ENCODE measurements at regions not wholly inside any gene's neighbourhood (a gene's known extent, or its start where the extent isn't known, plus 50 kb on each side); places are given as distances from the start of the nearest gene placed in this dataset.
A peak's percentile ranks its signal among the peaks of the same experiment; 100 is the strongest.

DNA sequence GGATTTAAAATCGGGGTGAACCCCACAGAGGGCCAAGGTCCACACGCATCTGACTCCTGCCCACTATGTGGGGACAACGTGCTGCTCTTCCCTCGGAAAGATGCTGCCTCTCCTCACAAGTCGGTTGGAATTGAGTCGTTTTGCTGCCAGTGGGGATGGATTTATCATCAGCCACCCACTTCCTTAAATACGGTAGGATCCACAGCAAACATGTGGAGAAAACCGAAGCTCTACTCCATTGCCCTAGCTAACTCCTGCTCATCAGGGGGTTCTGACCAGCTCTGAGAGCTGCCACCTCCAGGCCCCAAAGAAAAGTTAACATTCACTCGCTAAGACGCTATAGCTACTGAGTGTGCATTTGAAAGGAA, 80.9 kb downstream of the CHRNA1 start:
- DNase-seq (ENCODE audit: extremely low spot score), result no peak
- peak overlapping the region; percentile 75 to 98 (median 88) for H3K4me3 ChIP-seq
- H3K27me3 ChIP-seq, result no peaks in the 10 kb centered on the region
- H3K4me1 ChIP-seq, result peaks cover 25 to 45% (median 36%) of the 10 kb centered on the region in 4 donors
- 4% methylated on average over 8 of the region's 10 CpGs for WGBS
- H3K36me3 ChIP-seq, result no peaks in the 10 kb centered on the region
- H3K27ac ChIP-seq (replicated peaks in 1 of 4), result peak overlapping the region; percentile 84 to 89 (median 86)
- no peaks in the 10 kb centered on the region for H3K9me3 ChIP-seq
- TF ChIP-seq EP300 (IDR thresholded peaks at IDR 0.05) (no peak), POLR2A (IDR thresholded peaks at IDR 0.05; ENCODE audit: low read depth) (no peak), POLR2AphosphoS5 (IDR thresholded peaks at IDR 0.05) (no peak)
- TF ChIP-seq, protein P1, sequence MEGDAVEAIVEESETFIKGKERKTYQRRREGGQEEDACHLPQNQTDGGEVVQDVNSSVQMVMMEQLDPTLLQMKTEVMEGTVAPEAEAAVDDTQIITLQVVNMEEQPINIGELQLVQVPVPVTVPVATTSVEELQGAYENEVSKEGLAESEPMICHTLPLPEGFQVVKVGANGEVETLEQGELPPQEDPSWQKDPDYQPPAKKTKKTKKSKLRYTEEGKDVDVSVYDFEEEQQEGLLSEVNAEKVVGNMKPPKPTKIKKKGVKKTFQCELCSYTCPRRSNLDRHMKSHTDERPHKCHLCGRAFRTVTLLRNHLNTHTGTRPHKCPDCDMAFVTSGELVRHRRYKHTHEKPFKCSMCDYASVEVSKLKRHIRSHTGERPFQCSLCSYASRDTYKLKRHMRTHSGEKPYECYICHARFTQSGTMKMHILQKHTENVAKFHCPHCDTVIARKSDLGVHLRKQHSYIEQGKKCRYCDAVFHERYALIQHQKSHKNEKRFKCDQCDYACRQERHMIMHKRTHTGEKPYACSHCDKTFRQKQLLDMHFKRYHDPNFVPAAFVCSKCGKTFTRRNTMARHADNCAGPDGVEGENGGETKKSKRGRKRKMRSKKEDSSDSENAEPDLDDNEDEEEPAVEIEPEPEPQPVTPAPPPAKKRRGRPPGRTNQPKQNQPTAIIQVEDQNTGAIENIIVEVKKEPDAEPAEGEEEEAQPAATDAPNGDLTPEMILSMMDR (IDR thresholded peaks at IDR 0.05), result no peak
- intact Hi-C loops (cut with DNase I), result loop anchor here (5.0 kb wide), 2 partner anchors 76 to 206 kb away; no protein-coding TSS in a partner anchor

DNA sequence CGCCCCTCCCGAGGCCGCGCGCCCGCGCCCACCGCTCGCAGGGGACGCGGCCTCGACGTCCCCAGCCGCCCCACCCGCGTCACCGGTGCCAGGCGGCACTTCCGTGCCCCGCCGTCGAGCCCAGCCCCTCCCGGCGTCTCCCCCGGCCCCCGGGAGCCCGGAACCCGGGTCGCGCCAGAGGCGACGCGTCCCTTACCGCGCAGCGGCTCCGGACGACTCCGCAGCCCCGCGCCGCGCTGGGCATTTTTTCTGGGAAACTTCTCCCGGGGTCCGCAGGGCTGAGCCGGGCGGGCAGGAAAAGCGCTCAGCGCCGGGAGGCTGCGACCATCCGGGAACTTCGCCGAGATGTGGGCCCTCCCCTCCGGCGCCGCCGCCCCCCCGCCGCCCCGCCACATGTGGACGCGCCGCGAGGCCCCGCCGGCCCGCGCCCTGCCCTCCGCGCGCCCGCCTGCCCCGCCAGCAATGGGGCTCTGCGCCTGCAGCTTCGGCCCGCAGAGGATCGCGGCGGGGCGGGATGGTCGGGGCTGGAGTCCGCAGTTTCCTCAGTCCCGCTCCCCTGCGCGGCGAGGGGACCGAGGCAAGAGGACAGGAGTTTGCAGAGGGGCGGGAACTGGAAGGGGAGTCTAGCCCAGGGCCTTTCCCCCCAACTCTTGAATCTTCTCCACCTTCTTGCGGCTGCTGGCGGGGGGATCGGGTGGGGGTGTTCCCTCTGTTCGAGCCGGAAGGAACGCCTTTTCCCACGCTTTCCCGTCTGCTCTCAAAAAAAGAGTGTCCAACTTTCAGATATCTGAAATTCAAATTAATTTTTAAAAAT, 81.5 kb downstream of the CHRNA1 start:
- Histone ChIP-seq H3K27ac (replicated peaks in 1 of 4) (peak overlapping the region; percentile 84 to 89 (median 86)), H3K9me3 (no peaks in the 10 kb centered on the region), H3K27me3 (no peaks in the 10 kb centered on the region), H3K4me3 (peak overlapping the region; percentile 75 to 98 (median 88)), H3K36me3 (no peaks in the 10 kb centered on the region), H3K4me1 (peaks cover 28 to 50% (median 42%) of the 10 kb centered on the region in 4 donors)
- DNase-seq (ENCODE audit: extremely low spot score), result no peak
- WGBS, result 2% methylated on average over 9 of the region's 97 CpGs
- intact Hi-C loops (cut with DNase I), result loop anchor here (5.0 kb wide), 2 partner anchors 75 to 205 kb away; no protein-coding TSS in a partner anchor
- TF ChIP-seq, protein P1 (IDR thresholded peaks at IDR 0.05), result no peak
- TF ChIP-seq POLR2A (IDR thresholded peaks at IDR 0.05; ENCODE audit: low read depth) (no peak), POLR2AphosphoS5 (IDR thresholded peaks at IDR 0.05) (peak in 1 of 2 donors; percentile 41)

DNA sequence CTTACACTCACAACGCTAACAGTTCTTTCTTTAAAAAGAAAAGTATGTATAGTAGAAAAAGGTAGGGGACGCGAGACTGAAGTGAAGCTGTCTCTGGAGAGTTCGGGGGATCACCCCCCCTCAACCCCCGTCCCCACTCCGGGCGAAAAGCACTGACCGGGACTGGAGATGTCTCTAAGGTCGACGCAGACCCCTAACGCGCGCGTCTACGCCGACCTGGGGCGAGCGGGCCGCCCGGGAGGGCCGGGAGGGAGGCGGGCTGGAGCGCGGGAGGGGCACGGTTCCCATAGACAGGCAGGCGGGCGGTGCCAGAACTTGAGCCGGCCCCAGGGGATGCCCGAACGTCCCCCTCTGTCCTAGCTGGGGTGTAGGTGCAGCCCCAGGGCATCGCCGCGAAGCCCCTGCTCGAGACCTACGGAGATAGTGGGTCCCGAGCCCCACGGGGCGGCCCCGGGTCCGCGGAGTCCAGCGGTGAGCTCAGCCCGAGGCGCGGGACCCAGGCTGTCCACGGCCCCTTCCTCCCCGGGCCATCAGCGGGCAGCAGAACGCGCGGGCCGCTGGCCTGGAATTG, 82.2 kb downstream of the CHRNA1 start:
- Histone ChIP-seq H3K4me1 (peaks cover 28 to 53% (median 47%) of the 10 kb centered on the region in 4 donors), H3K9me3 (no peaks in the 10 kb centered on the region), H3K27ac (replicated peaks in 1 of 4) (peak overlapping the region; percentile 84 to 89 (median 86)), H3K4me3 (peak overlapping the region; percentile 75 to 98 (median 88)), H3K36me3 (no peaks in the 10 kb centered on the region), H3K27me3 (no peaks in the 10 kb centered on the region)
- 0% methylated on average over 9 of the region's 52 CpGs for WGBS
- DNase-seq (ENCODE audit: extremely low spot score), result no peak
- TF ChIP-seq POLR2A (IDR thresholded peaks at IDR 0.05; ENCODE audit: low read depth) (no peak), POLR2AphosphoS5 (IDR thresholded peaks at IDR 0.05) (peak in 1 of 2 donors; percentile 25), EP300 (IDR thresholded peaks at IDR 0.05) (no peak)
- intact Hi-C loops (cut with DNase I), result loop anchor here (5.0 kb wide), 2 partner anchors 75 to 205 kb away; no protein-coding TSS in a partner anchor

DNA sequence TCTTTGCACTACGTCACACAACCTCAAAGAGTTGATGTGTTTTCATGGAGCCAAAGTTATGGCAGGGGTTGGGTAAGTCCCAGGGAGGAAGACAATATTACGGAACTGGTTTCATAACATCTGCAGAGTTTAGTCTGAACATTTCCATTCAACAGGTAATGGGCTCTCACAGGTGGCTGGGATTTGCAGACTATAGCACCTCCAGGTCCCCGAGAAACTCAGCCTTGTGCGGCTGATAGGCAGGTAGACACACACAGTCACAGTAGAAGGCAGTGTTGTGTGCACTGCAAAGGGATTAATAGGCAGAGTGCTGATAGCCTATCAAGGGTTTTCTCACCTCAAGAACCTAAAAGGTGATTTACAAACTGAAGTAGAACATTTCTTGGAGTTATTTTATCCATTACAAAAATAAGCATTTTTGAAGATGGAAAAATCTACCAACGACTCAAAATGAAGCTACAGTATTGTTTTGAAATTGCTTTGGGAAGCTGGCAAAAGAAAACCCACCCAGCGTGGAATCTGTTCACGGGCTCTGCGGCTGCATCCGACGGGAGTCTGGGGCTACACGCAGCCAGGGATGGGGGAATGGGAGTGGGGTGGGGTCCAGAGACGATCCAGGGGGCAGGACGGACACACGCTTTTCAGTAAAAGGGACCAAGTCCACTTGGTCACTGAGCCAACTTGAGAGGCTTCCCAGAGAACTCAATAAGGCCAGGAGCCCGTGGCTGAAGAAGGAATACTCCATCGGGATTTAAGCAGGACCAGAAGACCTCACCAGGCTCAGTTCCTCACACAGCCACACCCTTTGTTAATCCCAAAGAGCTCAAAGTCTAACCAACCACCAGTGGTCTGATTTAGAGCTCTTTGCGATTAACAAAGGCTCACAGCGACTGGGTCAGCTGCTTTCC, 82.9 kb downstream of the CHRNA1 start:
- Histone ChIP-seq H3K4me1 (peaks cover 28 to 51% (median 47%) of the 10 kb centered on the region in 4 donors), H3K4me3 (peak overlapping the region; percentile 75 to 98 (median 88)), H3K9me3 (no peaks in the 10 kb centered on the region), H3K36me3 (peaks cover 0 to 6% (median under 1%) of the 10 kb centered on the region in 4 donors), H3K27me3 (no peaks in the 10 kb centered on the region), H3K27ac (replicated peaks in 1 of 4) (peak overlapping the region; percentile 84 to 89 (median 86))
- no peak for DNase-seq (ENCODE audit: extremely low spot score)
- intact Hi-C loops (cut with DNase I), result loop anchor here (5.0 kb wide), 2 partner anchors 74 to 204 kb away; no protein-coding TSS in a partner anchor
- TF ChIP-seq POLR2AphosphoS5 (IDR thresholded peaks at IDR 0.05), result no peak
- TF ChIP-seq, protein P1 (IDR thresholded peaks at IDR 0.05), result no peak
- no peak for TF ChIP-seq POLR2A (IDR thresholded peaks at IDR 0.05; ENCODE audit: low read depth)
- WGBS, result 32% methylated on average over 17 of the region's 18 CpGs
